ENCODE measurements at regions not wholly inside any gene's neighbourhood (a gene's known extent, or its start where the extent isn't known, plus 50 kb on each side); places are given as distances from the start of the nearest gene placed in this dataset.

DNA sequence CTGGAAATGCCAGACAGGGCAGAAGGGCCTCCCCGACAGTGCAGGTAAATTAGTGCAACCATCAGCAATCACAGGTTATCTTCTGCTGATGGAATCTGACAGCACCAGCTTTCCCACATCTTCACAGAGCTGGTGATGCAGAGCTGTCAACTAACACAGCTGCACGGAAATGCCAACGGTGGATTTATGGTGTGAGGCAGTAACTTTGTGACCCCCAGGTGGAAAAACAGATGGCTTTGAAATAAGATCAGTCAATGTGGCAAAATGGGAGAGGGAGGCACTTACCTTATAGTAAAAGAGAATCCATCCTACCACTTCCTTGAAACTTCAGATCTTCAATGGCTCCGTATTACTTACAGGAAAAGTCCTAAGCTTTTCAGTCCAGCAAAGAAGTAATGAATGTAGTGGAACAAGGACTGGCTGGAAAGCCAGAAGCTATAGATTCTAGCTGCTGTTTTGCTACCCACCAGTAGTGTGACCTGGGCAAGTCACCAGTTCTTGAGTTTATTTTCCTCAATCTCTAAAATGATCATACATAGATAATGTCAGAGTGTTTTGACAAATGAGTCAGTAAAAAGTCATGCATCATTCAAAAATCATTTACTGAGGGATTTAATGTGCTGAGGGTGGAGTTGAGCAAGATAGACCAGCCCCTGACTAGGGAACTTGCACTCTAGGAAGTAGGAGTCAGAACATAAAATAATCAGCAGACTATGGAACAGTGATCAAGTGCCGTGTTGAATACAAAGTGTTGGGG is 245.7 kb upstream of the JUN start:
- TF ChIP-seq CTCF (IDR thresholded peaks at IDR 0.05; ENCODE audit: insufficient read depth, low read length) (no peak), GABPA (IDR thresholded peaks at IDR 0.05; ENCODE audit: low read depth) (no peak), POLR2AphosphoS5 (IDR thresholded peaks at IDR 0.05; ENCODE audit: low read depth) (no peak), SPI1 (IDR thresholded peaks at IDR 0.05; ENCODE audit: borderline replicate concordance, low read depth) (no peak)
- TF ChIP-seq, protein P1, sequence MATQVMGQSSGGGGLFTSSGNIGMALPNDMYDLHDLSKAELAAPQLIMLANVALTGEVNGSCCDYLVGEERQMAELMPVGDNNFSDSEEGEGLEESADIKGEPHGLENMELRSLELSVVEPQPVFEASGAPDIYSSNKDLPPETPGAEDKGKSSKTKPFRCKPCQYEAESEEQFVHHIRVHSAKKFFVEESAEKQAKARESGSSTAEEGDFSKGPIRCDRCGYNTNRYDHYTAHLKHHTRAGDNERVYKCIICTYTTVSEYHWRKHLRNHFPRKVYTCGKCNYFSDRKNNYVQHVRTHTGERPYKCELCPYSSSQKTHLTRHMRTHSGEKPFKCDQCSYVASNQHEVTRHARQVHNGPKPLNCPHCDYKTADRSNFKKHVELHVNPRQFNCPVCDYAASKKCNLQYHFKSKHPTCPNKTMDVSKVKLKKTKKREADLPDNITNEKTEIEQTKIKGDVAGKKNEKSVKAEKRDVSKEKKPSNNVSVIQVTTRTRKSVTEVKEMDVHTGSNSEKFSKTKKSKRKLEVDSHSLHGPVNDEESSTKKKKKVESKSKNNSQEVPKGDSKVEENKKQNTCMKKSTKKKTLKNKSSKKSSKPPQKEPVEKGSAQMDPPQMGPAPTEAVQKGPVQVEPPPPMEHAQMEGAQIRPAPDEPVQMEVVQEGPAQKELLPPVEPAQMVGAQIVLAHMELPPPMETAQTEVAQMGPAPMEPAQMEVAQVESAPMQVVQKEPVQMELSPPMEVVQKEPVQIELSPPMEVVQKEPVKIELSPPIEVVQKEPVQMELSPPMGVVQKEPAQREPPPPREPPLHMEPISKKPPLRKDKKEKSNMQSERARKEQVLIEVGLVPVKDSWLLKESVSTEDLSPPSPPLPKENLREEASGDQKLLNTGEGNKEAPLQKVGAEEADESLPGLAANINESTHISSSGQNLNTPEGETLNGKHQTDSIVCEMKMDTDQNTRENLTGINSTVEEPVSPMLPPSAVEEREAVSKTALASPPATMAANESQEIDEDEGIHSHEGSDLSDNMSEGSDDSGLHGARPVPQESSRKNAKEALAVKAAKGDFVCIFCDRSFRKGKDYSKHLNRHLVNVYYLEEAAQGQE (IDR thresholded peaks at IDR 0.05; ENCODE audit: insufficient replicate concordance, low read depth), result no peak

Measured in HL-60 (cell line).